CMK (cell line): ENCODE measurements at regions not wholly inside any gene's neighbourhood (a gene's known extent, or its start where the extent isn't known, plus 50 kb on each side); places are given as distances from the start of the nearest gene placed in this dataset.

Experiments
- DNase-seq: peaks from one replicate; pipeline ENCODE4 v3.0.0-alpha.2; 2010; ENCODE audit warnings: low read depth

GRCh38 chr4:26105815-26106699, 192.0 kb downstream of the SMIM20 start:
- peak; percentile 42 for DNase-seq

DNA sequence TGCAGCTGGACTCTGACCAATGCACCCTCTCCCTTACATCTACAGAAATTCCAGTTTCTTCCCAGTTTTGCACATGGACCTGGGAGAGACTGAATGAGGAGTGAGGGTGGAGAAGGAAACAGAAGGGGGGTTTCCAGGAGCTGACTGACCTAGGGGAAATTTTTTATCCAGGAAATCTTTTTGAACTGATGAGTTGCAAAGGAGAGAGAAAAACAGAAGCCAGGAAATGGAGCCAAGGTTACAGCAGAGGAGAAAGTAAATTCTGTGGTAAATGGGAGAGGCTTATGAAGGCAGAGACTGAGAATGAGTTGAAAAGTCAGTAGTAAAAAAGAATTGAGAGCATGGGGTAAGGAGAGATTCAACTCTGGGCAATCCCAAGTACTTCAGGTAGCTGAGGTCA, 192.8 kb downstream of the SMIM20 start:
- no peak for DNase-seq

DNA sequence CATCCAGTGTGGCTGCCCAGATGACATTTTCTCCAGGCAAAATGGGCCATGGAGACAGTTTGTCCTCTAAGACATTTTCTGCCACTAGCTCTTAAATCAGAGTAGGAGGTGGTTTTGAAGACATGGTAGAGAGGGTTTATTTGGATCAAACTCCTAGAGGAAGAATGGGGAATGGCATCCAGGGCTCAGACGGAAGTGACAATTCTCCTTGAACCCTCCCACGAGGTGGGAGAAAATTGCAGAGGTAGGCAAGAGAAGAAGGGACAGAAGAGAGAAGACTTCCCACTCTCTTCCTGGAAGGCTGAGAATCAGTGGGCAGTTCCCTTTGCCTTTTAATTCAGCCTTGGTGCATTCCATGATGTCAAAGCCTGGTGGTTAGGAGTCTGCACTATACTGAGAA, 194.0 kb downstream of the SMIM20 start:
- no peak for DNase-seq

GRCh38 chr4:26110493-26110892, 196.5 kb downstream of the SMIM20 start:
- DNase-seq, result no peak

GRCh38 chr4:26113339-26113940, 199.4 kb downstream of the SMIM20 start:
- DNase-seq, result no peak

DNA sequence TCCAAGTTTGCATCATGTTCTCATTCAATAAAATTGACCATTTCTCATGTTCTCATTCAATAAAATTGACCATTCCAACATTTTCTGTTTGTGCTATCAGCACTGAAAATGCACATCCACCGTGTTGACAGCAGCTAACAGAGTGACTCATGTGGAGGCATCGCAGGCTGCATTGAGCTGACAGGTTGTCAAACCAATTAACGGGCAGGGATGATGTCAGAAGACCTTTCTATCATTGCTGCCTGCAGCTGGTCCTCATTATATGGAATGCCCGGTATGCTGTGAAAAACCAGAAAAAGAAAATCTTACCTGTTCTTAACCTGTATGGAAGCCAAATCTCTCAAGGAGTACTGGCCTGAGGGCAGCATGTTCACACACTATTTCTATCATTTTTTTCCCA, 202.0 kb downstream of the SMIM20 start:
- no peak for DNase-seq

GRCh38 chr4:26120098-26120825, 200.6 kb upstream of the RBPJ start:
- DNase-seq, result no peak

- DNase-seq, result no peak
Observed at GRCh38 chr4:26122690-26123089, 198.1 kb upstream of the RBPJ start.

DNA sequence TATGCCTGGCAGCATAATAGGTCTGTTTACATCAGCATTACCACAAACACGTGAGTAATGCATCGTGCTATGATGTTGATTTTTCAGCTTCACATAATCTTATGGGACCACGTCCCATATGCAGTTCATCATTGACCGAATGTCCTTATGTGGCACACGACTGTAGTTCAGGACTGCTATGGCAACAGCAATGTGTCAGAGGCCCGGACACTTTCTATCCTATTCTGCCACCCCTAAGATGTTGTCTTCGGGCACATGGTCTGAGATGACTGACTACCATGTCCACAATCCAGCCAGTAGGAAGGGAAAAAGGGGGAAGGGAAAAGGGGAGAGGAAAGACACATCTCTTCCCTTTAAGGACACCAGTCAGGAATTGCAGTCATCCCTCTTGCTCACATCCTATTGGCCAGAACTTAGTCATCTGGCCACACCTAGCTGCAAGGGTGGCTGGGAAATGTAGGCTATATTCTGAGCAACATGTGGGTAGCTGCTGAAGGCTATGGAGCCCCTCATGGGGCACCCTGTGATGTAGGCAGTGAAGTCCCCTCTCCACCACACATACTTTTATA, 196.0 kb upstream of the RBPJ start:
- no peak for DNase-seq

- no peak for DNase-seq
Observed at GRCh38 chr4:26126143-26126718, 194.6 kb upstream of the RBPJ start.

DNA sequence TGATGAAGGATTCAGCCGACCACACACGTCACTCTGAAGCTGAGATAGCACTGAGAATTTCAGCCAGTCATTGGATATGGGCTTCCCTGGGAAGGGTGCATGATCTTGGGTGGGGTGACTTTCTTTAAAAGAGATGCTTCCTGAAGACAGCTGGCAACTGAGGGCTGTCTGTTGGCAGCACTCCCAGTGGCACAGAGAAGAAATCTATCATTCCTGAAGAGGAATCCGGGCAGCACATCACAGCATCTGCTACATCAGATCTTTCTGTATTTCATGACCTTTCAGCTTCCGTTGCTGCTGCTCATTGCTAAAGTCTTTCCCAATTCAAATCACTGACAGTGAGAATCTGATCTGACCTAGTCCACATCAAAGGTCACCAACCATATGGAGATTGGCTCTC, 193.8 kb upstream of the RBPJ start:
- no peak for DNase-seq

GRCh38 chr4:26127851-26128337, 192.9 kb upstream of the RBPJ start:
- DNase-seq, result no peak

DNA sequence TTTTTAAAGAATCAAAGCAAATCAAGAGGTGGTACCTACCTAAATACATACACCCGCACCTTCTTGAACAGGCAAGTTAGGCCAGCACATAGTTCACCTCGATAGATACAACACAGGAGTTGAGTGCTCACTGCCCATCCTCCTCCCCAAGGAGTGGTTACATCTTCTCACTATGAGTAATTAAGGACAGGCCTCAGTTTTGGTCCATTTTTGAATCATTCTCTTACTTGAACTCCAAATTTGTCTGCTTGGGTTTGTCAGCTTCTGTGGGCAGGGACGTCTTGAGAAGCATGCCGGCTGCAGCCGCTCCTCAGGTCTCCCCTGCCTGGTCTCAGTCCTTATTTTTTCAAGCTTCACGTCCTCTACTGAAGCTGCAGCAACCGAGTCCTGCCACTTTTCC, 190.6 kb upstream of the RBPJ start:
- no peak for DNase-seq

- no peak for DNase-seq
Observed at GRCh38 chr4:26130841-26131432, 189.9 kb upstream of the RBPJ start.

GRCh38 chr4:26131711-26132110, 189.1 kb upstream of the RBPJ start:
- no peak for DNase-seq

DNA sequence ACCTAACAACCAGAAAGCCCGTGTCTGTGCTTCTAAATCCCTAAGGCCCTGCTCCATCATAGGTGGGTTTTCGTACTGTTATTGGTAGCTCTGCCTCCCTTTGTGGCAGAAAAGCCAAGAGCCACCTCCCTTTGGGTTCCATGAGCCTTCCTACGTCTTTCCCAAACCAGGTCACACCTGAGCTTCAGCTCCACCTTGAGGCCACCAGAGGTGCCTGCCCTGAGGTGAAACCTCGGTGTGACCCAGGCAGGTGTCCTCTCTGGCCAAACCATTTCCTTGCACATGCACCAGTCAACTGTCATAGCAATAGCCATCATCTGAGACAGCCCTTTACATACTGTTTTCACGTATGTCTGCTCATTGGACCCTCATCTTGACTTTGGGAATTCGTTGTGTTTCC, 188.0 kb upstream of the RBPJ start:
- DNase-seq, result no peak

DNA sequence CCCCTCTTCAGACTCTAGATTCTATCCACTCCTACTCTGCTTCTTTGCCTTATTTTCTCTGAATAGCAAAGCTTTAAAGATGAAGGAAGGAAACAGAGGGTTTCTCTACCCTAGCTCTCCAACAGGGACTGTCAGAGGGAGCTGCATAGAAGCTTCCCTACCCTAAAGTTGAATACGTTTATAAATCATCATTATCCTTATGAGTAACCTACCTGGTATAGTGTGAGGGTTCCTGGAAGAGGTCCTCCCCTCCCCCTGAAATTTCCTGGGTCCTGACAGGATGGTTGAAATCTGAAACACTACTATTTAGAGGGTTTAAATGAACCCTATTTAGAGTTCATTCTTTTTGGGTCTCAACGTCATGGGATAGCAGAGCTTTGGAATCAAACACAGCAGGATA, 187.0 kb upstream of the RBPJ start:
- no peak for DNase-seq

GRCh38 chr4:26135331-26135730, 185.5 kb upstream of the RBPJ start:
- DNase-seq, result no peak

GRCh38 chr4:26136615-26137014, 184.2 kb upstream of the RBPJ start:
- no peak for DNase-seq

DNA sequence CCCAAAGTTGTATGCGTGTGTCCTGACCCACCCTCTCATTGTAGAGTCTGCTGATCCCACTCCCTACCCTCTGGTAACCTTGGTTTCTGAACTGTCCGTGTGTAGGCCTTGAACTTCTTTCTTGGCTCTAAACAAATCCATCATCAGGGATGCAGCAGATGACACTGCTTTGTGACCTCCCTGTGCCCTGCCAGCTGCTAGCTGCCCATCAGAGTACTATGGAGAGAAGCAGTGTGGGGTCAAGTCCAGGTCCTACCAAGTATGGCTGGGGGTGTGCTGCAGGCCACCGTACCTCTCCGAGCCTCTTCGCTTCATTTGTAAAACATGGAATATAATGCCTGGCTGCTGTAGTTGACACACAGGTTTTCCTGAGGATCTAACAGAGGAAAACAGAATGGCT, 183.5 kb upstream of the RBPJ start:
- no peak for DNase-seq

GRCh38 chr4:26139310-26139924, 181.4 kb upstream of the RBPJ start:
- no peak for DNase-seq
